Ishikawa (cell line): ENCODE measurements at regions not wholly inside any gene's neighbourhood (a gene's known extent, or its start where the extent isn't known, plus 50 kb on each side); places are given as distances from the start of the nearest gene placed in this dataset.

Experiments
- CEBPB ChIP-seq: IDR thresholded peaks from 2 replicates; pipeline ENCODE4 v1.6.1; 2012
- CREB1 ChIP-seq: IDR thresholded peaks from 2 replicates; pipeline ENCODE4 v1.6.1; 2012; ENCODE audit warnings: low read depth
- EGR1 ChIP-seq: IDR thresholded peaks from 2 replicates; pipeline ENCODE4 v1.6.1; 2012
- EP300 ChIP-seq: IDR thresholded peaks from 2 replicates; pipeline ENCODE4 v1.6.1; 2012; ENCODE audit warnings: borderline replicate concordance
- FOXM1 ChIP-seq: IDR thresholded peaks from 2 replicates; pipeline ENCODE4 v1.6.1; 2012; ENCODE audit warnings: low read depth, borderline replicate concordance
- NFIC ChIP-seq: IDR thresholded peaks from 2 replicates; pipeline ENCODE4 v1.6.1; 2012
- RAD21 ChIP-seq: IDR thresholded peaks from 2 replicates; pipeline ENCODE4 v1.6.1; 2012; ENCODE audit warnings: low read depth
- REST ChIP-seq: IDR thresholded peaks from 2 replicates; pipeline ENCODE4 v1.6.1; 2012; ENCODE audit warnings: low read depth, mild to moderate bottlenecking
- TAF1 ChIP-seq: IDR thresholded peaks from 2 replicates; pipeline ENCODE4 v1.6.1; 2012; ENCODE audit warnings: low read depth, mild to moderate bottlenecking
- TCF12 ChIP-seq: IDR thresholded peaks from 2 replicates; pipeline ENCODE4 v1.6.1; 2012; ENCODE audit warnings: low read depth
- TEAD4 ChIP-seq: IDR thresholded peaks from 2 replicates; pipeline ENCODE4 v1.6.1; 2012
- YY1 ChIP-seq: IDR thresholded peaks from 2 replicates; pipeline ENCODE4 v1.6.1; 2012; ENCODE audit warnings: low read depth
- ZBTB7A ChIP-seq: IDR thresholded peaks from 2 replicates; pipeline ENCODE4 v1.6.1; 2012; ENCODE audit warnings: low read depth
- TF ChIP-seq, protein P1 (sequence below): IDR thresholded peaks from 2 replicates; pipeline ENCODE4 v1.6.1; 2012
- TF ChIP-seq, protein P2 (sequence below): IDR thresholded peaks from 2 replicates; pipeline ENCODE4 v1.6.1; 2012

DNA sequence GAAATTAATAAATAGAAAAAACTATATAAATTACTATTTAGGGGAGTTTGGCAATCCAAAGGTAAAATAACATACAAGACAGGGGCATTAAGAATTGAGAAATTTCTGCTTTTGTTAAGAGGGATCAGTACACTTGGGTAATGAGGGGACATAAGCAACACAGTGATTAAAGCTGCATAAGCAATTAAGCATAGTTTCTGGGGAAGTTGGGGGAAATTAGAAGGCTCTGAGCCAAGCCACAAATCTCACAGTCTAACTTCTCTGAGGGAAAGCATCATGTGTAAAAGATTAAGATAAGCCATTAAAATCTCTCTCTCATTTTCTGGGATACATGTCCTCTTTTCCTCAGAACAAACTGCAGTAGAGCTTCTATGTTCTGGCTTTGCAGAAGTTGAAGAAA, 533.9 kb upstream of the LRFN5 start:
- TF ChIP-seq TCF12 = no peak
- TF ChIP-seq YY1 = no peak
- TF ChIP-seq CEBPB = no peak
- TF ChIP-seq NFIC = no peak
- TF ChIP-seq EP300 = no peak
- no peak for TF ChIP-seq RAD21
- TF ChIP-seq CREB1 = no peak
- TF ChIP-seq, protein P1, sequence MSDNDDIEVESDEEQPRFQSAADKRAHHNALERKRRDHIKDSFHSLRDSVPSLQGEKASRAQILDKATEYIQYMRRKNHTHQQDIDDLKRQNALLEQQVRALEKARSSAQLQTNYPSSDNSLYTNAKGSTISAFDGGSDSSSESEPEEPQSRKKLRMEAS = no peak
- no peak for TF ChIP-seq ZBTB7A
- TF ChIP-seq, protein P2, sequence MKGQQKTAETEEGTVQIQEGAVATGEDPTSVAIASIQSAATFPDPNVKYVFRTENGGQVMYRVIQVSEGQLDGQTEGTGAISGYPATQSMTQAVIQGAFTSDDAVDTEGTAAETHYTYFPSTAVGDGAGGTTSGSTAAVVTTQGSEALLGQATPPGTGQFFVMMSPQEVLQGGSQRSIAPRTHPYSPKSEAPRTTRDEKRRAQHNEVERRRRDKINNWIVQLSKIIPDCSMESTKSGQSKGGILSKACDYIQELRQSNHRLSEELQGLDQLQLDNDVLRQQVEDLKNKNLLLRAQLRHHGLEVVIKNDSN = no peak
- no peak for TF ChIP-seq TEAD4
- TF ChIP-seq FOXM1 = no peak

DNA sequence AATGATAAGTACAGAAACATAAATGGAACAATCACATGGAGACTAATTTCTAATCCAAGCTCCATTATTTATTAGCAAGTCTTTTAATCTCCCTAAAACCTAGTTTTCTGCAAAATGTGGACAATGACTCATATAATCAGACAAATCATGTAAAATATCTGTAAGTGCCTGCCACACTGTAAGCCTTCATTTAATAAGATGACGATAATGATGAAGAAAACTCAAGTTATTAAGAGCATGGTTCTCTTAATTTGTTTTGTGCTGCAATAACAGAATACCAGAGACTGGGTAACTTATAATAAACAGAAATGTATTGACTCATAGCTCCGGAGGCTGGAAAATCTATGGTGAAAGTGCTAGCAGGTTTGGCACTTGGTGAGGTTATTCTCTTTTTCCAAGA, 535.3 kb upstream of the LRFN5 start:
- TF ChIP-seq REST = no peak
- TF ChIP-seq, protein P1 = no peak
- TF ChIP-seq CREB1 = no peak
- no peak for TF ChIP-seq EP300
- TF ChIP-seq CEBPB = no peak
- TF ChIP-seq NFIC = no peak
- TF ChIP-seq TCF12 = no peak
- TF ChIP-seq FOXM1 = no peak
- TF ChIP-seq YY1 = no peak
- no peak for TF ChIP-seq RAD21
- no peak for TF ChIP-seq ZBTB7A
- no peak for TF ChIP-seq EGR1
- TF ChIP-seq, protein P2 = no peak

DNA sequence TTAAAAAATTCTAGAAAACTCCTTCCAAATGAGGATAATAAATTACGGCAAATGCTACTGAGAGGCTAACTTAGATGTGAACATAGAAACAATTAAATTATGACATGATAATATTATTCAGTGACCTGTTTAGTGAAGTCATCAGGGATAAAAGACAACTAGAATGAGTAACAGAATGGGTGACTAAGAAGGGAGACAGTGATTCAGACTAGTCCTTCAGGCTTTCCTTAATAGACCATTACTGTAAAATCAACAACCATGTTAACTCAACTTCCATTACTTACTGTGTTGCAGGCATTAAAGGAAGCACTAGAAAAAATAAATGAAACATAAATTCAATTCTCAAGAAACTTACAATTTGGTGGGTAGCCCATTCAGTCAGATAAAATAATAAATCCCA, 543.9 kb upstream of the LRFN5 start:
- TF ChIP-seq ZBTB7A (no peak), EP300 (no peak), REST (no peak), NFIC (no peak), EGR1 (no peak), FOXM1 (no peak), RAD21 (no peak), CEBPB (no peak), TCF12 (no peak), TEAD4 (no peak), CREB1 (no peak), TAF1 (no peak), YY1 (no peak)
- TF ChIP-seq, protein P2 = no peak
- TF ChIP-seq, protein P1 = no peak

DNA sequence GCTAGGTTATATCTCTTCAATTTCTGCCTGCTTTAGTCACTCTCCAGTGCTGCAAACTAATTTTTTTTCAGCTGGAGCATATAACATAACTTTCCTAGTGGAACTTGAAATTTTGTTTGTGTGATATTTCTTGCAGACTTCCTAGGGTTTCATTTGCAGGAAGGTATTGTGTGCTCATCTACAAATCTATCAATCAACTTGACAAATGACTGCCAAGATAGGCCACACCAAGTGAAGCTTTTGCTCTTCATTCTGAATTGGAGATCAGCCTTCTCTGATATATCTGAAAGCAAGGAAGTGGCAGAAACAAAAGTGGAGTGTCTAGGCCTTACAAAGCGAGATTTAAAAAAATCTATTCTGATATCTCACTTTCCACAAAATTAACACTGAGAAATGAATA, 551.1 kb upstream of the LRFN5 start:
- no peak for TF ChIP-seq RAD21
- no peak for TF ChIP-seq REST
- no peak for TF ChIP-seq EGR1
- TF ChIP-seq YY1 = no peak
- TF ChIP-seq, protein P1 = no peak
- no peak for TF ChIP-seq TEAD4
- no peak for TF ChIP-seq CREB1
- TF ChIP-seq, protein P2 = no peak
- no peak for TF ChIP-seq CEBPB
- no peak for TF ChIP-seq ZBTB7A
- TF ChIP-seq EP300 = no peak
- no peak for TF ChIP-seq TCF12
- TF ChIP-seq TAF1 = no peak
- TF ChIP-seq FOXM1 = no peak
- TF ChIP-seq NFIC = no peak
